ENCODE measurements at regions not wholly inside any gene's neighbourhood (a gene's known extent, or its start where the extent isn't known, plus 50 kb on each side); places are given as distances from the start of the nearest gene placed in this dataset.

DNA sequence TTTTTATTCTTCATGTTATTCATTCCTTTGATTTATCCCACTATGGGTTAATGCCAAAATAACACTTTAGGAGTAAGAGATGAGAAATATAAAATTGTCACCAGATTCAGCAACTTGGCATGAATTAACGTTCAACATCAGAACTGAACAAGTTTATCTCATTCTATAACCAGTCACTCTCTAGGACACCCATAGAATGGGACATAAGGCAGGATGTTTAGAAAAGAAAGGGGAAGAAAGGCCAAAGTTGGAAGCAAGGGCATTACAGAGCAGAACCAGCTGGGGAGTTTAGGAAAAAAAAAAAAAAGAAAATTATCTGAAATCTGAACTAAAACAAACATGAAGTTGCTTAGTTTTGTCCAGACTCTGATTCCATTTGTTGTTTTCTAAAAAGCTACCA is 211.0 kb downstream of the PMAIP1 start:
- no peaks in the 10 kb centered on the region for H3K9me3 ChIP-seq (replicated peaks in 1 of 2; ENCODE audit: control insufficient read depth in 2 of 2, insufficient read depth in 1 of 2, low read depth in 1 of 2, low read length in 2 of 2)
- no peak overlapping the region for H4K8ac ChIP-seq (ENCODE audit: low read depth, low read length)
- H3K27ac ChIP-seq (replicated peaks; ENCODE audit: low read length): no peak overlapping the region
- H3K14ac ChIP-seq (ENCODE audit: low read length): no peak overlapping the region
- no peak for DNase-seq (ENCODE audit: low spot score)
- H3K9ac ChIP-seq (ENCODE audit: low read depth, low read length, poor library complexity): no peak overlapping the region
- no peak overlapping the region for H2BK5ac ChIP-seq (ENCODE audit: low read length)
- H3K4me3 ChIP-seq (ENCODE audit: low read length in 2 of 2): no peak overlapping the region
- no peak overlapping the region for H2BK12ac ChIP-seq (ENCODE audit: low read length)
- no CpG with 5 or more reads among the region's 1 CpG for WGBS, 2 donors (ENCODE audit: extremely low coverage in 2 of 2, insufficient read length in 2 of 2, insufficient replicate concordance in 1 of 2)
- H3K36me3 ChIP-seq (replicated peaks in 1 of 2; ENCODE audit: control insufficient read depth in 2 of 2, insufficient read depth in 2 of 2, low read length in 2 of 2): no peaks in the 10 kb centered on the region
- H4K91ac ChIP-seq (ENCODE audit: low read depth, low read length, poor library complexity): no peak overlapping the region
- H3K4me1 ChIP-seq (ENCODE audit: control insufficient read depth in 2 of 2, insufficient read depth in 1 of 2, low read depth in 1 of 2, low read length in 2 of 2): no peaks in the 10 kb centered on the region
- no peak overlapping the region for H2AFZ ChIP-seq (ENCODE audit: low read length)
- H2BK120ac ChIP-seq (ENCODE audit: low read depth, low read length): no peak overlapping the region
- no peak overlapping the region for H2BK15ac ChIP-seq (ENCODE audit: low read length)
- no peaks in the 10 kb centered on the region for H3K27me3 ChIP-seq (ENCODE audit: control insufficient read depth in 3 of 3, insufficient read depth in 3 of 3, low read depth in 1 of 3, low read length in 3 of 3)
- H3K18ac ChIP-seq (ENCODE audit: low read length): no peak overlapping the region
- no peak overlapping the region for H3K23ac ChIP-seq (ENCODE audit: low read depth, low read length, poor library complexity)
- H3K4me2 ChIP-seq (ENCODE audit: insufficient read depth, low read length, poor library complexity, severe bottlenecking): no peak overlapping the region
- H2AK5ac ChIP-seq (ENCODE audit: low read depth, low read length): no peak overlapping the region
- no peaks in the 10 kb centered on the region for H3K79me1 ChIP-seq (ENCODE audit: low read depth, low read length)
- H3K4ac ChIP-seq (ENCODE audit: low read length): no peak overlapping the region

DNA sequence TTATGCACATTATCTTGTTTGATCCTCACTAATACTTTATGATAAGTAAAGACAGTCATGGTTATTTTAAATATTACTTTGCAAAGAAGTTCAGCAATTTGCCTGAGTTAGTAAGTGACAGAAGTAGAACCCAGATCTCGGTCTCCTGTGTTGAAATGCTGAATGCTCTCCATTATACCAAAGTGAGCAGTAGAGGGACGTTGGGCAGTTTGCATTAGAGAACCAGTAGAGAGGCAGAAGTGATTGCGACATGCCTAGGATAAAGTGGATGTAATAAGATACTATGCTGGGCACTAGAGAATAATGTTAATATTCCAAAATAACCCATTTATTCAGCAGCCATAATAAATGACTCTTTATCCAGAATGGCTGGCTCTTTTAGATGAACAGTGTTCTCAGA is 201.0 kb downstream of the PMAIP1 start:
- H2AFZ ChIP-seq (ENCODE audit: low read length): no peak overlapping the region
- H4K8ac ChIP-seq (ENCODE audit: low read depth, low read length): no peak overlapping the region
- H3K4me2 ChIP-seq (ENCODE audit: insufficient read depth, low read length, poor library complexity, severe bottlenecking): no peak overlapping the region
- H2BK5ac ChIP-seq (ENCODE audit: low read length): no peak overlapping the region
- H3K4ac ChIP-seq (ENCODE audit: low read length): no peak overlapping the region
- no peak overlapping the region for H2BK15ac ChIP-seq (ENCODE audit: low read length)
- no peak overlapping the region for H3K27ac ChIP-seq (replicated peaks; ENCODE audit: low read length)
- H2BK12ac ChIP-seq (ENCODE audit: low read length): no peak overlapping the region
- no peaks in the 10 kb centered on the region for H3K4me1 ChIP-seq (ENCODE audit: control insufficient read depth in 2 of 2, insufficient read depth in 1 of 2, low read depth in 1 of 2, low read length in 2 of 2)
- H3K23ac ChIP-seq (ENCODE audit: low read depth, low read length, poor library complexity): no peak overlapping the region
- no peak overlapping the region for H2AK5ac ChIP-seq (ENCODE audit: low read depth, low read length)
- no peaks in the 10 kb centered on the region for H3K36me3 ChIP-seq (replicated peaks in 1 of 2; ENCODE audit: control insufficient read depth in 2 of 2, insufficient read depth in 2 of 2, low read length in 2 of 2)
- no peak overlapping the region for H3K9ac ChIP-seq (ENCODE audit: low read depth, low read length, poor library complexity)
- no peak for DNase-seq (ENCODE audit: low spot score)
- no peaks in the 10 kb centered on the region for H3K9me3 ChIP-seq (replicated peaks in 1 of 2; ENCODE audit: control insufficient read depth in 2 of 2, insufficient read depth in 1 of 2, low read depth in 1 of 2, low read length in 2 of 2)
- H3K14ac ChIP-seq (ENCODE audit: low read length): no peak overlapping the region
- no CpG with 5 or more reads among the region's 3 CpGs for WGBS, 2 donors (ENCODE audit: extremely low coverage in 2 of 2, insufficient read length in 2 of 2, insufficient replicate concordance in 1 of 2)
- H3K27me3 ChIP-seq (ENCODE audit: control insufficient read depth in 3 of 3, insufficient read depth in 3 of 3, low read depth in 1 of 3, low read length in 3 of 3): no peaks in the 10 kb centered on the region
- H3K4me3 ChIP-seq (ENCODE audit: low read length in 2 of 2): no peak overlapping the region
- no peak overlapping the region for H4K91ac ChIP-seq (ENCODE audit: low read depth, low read length, poor library complexity)
- H2BK120ac ChIP-seq (ENCODE audit: low read depth, low read length): no peak overlapping the region
- H3K18ac ChIP-seq (ENCODE audit: low read length): no peak overlapping the region
- no peaks in the 10 kb centered on the region for H3K79me1 ChIP-seq (ENCODE audit: low read depth, low read length)

DNA sequence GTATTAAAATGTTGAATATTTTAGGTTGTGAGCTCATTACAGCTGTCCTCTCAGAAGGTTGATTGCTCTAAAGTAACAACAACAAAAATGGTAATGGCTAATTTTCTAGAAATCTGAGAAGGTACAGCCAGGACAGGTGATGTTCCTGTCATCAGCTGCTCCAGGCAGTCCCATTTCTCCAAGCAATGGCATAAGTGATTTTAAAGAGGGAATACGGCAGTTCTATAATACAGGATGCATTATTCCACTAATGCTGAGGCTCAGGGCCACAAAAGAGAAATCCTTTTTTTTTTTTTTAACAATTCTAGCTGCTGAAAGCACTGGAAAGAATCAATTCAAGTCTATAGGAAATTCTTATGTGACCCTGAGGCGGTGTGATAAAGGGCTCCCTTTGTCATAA is 199.9 kb downstream of the PMAIP1 start:
- Histone ChIP-seq H3K9me3 (replicated peaks in 1 of 2; ENCODE audit: control insufficient read depth in 2 of 2, insufficient read depth in 1 of 2, low read depth in 1 of 2, low read length in 2 of 2) (no peaks in the 10 kb centered on the region), H2BK5ac (ENCODE audit: low read length) (no peak overlapping the region), H2AK5ac (ENCODE audit: low read depth, low read length) (no peak overlapping the region), H2BK15ac (ENCODE audit: low read length) (no peak overlapping the region), H2BK12ac (ENCODE audit: low read length) (no peak overlapping the region), H4K91ac (ENCODE audit: low read depth, low read length, poor library complexity) (no peak overlapping the region), H3K27ac (replicated peaks; ENCODE audit: low read length) (no peak overlapping the region), H4K8ac (ENCODE audit: low read depth, low read length) (no peak overlapping the region), H3K14ac (ENCODE audit: low read length) (no peak overlapping the region), H3K9ac (ENCODE audit: low read depth, low read length, poor library complexity) (no peak overlapping the region), H3K4me3 (ENCODE audit: low read length in 2 of 2) (no peak overlapping the region), H3K36me3 (replicated peaks in 1 of 2; ENCODE audit: control insufficient read depth in 2 of 2, insufficient read depth in 2 of 2, low read length in 2 of 2) (no peaks in the 10 kb centered on the region), H3K27me3 (ENCODE audit: control insufficient read depth in 3 of 3, insufficient read depth in 3 of 3, low read depth in 1 of 3, low read length in 3 of 3) (no peaks in the 10 kb centered on the region), H3K79me1 (ENCODE audit: low read depth, low read length) (no peaks in the 10 kb centered on the region), H3K4me1 (ENCODE audit: control insufficient read depth in 2 of 2, insufficient read depth in 1 of 2, low read depth in 1 of 2, low read length in 2 of 2) (no peaks in the 10 kb centered on the region), H3K4ac (ENCODE audit: low read length) (no peak overlapping the region), H3K4me2 (ENCODE audit: insufficient read depth, low read length, poor library complexity, severe bottlenecking) (no peak overlapping the region), H2AFZ (ENCODE audit: low read length) (no peak overlapping the region), H3K18ac (ENCODE audit: low read length) (no peak overlapping the region), H2BK120ac (ENCODE audit: low read depth, low read length) (no peak overlapping the region), H3K23ac (ENCODE audit: low read depth, low read length, poor library complexity) (no peak overlapping the region)
- WGBS, 2 donors (ENCODE audit: extremely low coverage in 2 of 2, insufficient read length in 2 of 2, insufficient replicate concordance in 1 of 2): no CpG with 5 or more reads among the region's 2 CpGs
- no peak for DNase-seq (ENCODE audit: low spot score)

DNA sequence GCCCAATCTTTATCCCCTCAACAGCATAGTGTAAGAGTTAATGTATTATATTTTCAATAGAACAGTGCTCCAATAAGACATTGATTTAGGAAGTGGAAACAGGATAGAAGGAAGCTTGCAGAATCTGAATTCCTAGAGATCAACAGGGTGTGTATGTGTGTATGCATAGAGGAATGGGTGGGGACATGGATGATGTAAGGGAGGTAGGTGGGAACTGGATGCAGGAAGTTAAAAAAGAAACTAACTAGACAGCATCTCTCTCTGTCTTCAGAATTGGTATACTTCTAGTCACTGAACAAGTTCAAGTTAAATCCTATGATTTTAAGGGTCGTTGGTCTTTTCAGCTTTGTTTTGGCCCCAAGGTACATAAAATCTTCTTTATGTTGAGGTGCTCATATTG is 196.6 kb downstream of the PMAIP1 start:
- Histone ChIP-seq H3K79me1 (ENCODE audit: low read depth, low read length) (no peaks in the 10 kb centered on the region), H2AK5ac (ENCODE audit: low read depth, low read length) (no peak overlapping the region), H2BK5ac (ENCODE audit: low read length) (no peak overlapping the region), H3K14ac (ENCODE audit: low read length) (no peak overlapping the region), H3K4me3 (ENCODE audit: low read length in 2 of 2) (no peak overlapping the region), H2AFZ (ENCODE audit: low read length) (no peak overlapping the region), H3K23ac (ENCODE audit: low read depth, low read length, poor library complexity) (no peak overlapping the region), H3K9ac (ENCODE audit: low read depth, low read length, poor library complexity) (no peak overlapping the region), H3K27me3 (ENCODE audit: control insufficient read depth in 3 of 3, insufficient read depth in 3 of 3, low read depth in 1 of 3, low read length in 3 of 3) (no peaks in the 10 kb centered on the region), H3K9me3 (replicated peaks in 1 of 2; ENCODE audit: control insufficient read depth in 2 of 2, insufficient read depth in 1 of 2, low read depth in 1 of 2, low read length in 2 of 2) (peaks cover 0 to 2% of the 10 kb centered on the region in 2 donors), H4K91ac (ENCODE audit: low read depth, low read length, poor library complexity) (no peak overlapping the region), H4K8ac (ENCODE audit: low read depth, low read length) (no peak overlapping the region), H3K18ac (ENCODE audit: low read length) (no peak overlapping the region), H3K27ac (replicated peaks; ENCODE audit: low read length) (no peak overlapping the region), H3K4me1 (ENCODE audit: control insufficient read depth in 2 of 2, insufficient read depth in 1 of 2, low read depth in 1 of 2, low read length in 2 of 2) (no peaks in the 10 kb centered on the region), H3K4ac (ENCODE audit: low read length) (no peak overlapping the region), H3K4me2 (ENCODE audit: insufficient read depth, low read length, poor library complexity, severe bottlenecking) (no peak overlapping the region), H2BK15ac (ENCODE audit: low read length) (no peak overlapping the region), H2BK120ac (ENCODE audit: low read depth, low read length) (no peak overlapping the region), H2BK12ac (ENCODE audit: low read length) (no peak overlapping the region), H3K36me3 (replicated peaks in 1 of 2; ENCODE audit: control insufficient read depth in 2 of 2, insufficient read depth in 2 of 2, low read length in 2 of 2) (no peaks in the 10 kb centered on the region)
- DNase-seq (ENCODE audit: low spot score): no peak
- WGBS, 2 donors (ENCODE audit: extremely low coverage in 2 of 2, insufficient read length in 2 of 2, insufficient replicate concordance in 1 of 2): no CpG with 5 or more reads among the region's 1 CpG

All from neuronal stem cell (in vitro differentiated cells).